ENCODE measurements at regions not wholly inside any gene's neighbourhood (a gene's known extent, or its start where the extent isn't known, plus 50 kb on each side); places are given as distances from the start of the nearest gene placed in this dataset.

DNA sequence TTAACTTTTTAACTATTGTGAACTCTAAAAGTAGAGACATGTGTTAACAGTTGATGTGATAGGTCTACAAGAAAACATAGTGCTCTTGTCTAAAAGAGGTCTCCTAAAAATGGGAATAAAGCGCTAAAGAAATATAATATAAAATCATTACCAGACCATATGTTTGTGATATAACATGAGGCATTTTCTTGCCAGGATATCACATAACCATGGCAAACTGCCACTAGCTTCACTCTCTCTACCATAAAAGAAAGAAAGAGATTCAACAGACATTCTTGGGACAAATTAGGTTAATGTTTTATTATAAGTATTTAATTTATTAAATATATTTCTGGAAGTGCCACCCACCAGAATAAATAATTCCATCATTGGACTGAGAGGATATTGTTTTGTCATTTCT, 115.0 kb downstream of the TMEM26 start:
- TF ChIP-seq, protein P1, sequence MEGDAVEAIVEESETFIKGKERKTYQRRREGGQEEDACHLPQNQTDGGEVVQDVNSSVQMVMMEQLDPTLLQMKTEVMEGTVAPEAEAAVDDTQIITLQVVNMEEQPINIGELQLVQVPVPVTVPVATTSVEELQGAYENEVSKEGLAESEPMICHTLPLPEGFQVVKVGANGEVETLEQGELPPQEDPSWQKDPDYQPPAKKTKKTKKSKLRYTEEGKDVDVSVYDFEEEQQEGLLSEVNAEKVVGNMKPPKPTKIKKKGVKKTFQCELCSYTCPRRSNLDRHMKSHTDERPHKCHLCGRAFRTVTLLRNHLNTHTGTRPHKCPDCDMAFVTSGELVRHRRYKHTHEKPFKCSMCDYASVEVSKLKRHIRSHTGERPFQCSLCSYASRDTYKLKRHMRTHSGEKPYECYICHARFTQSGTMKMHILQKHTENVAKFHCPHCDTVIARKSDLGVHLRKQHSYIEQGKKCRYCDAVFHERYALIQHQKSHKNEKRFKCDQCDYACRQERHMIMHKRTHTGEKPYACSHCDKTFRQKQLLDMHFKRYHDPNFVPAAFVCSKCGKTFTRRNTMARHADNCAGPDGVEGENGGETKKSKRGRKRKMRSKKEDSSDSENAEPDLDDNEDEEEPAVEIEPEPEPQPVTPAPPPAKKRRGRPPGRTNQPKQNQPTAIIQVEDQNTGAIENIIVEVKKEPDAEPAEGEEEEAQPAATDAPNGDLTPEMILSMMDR (IDR thresholded peaks at IDR 0.05; ENCODE audit: poor library complexity), result no peak
- TF ChIP-seq EZH2 (IDR thresholded peaks at IDR 0.05; ENCODE audit: borderline replicate concordance), result no peak
